ENCODE measurements at regions not wholly inside any gene's neighbourhood (a gene's known extent, or its start where the extent isn't known, plus 50 kb on each side); places are given as distances from the start of the nearest gene placed in this dataset.

GRCh38 chr2:133682347-133682746 is 114.1 kb upstream of the NCKAP5 start:
- no peak for TF ChIP-seq CTCF (IDR thresholded peaks at IDR 0.05)

GRCh38 chr2:133682906-133683305 is 114.6 kb upstream of the NCKAP5 start:
- TF ChIP-seq CTCF (IDR thresholded peaks at IDR 0.05) = no peak

GRCh38 chr2:133685636-133686215 is 117.5 kb upstream of the NCKAP5 start:
- no peak for TF ChIP-seq CTCF (IDR thresholded peaks at IDR 0.05)

- no peak for TF ChIP-seq CTCF (IDR thresholded peaks at IDR 0.05)
These were observed 122.5 kb upstream of the NCKAP5 start for GRCh38 chr2:133690780-133691179.

GRCh38 chr2:133691336-133691735 is 123.1 kb upstream of the NCKAP5 start:
- TF ChIP-seq CTCF (IDR thresholded peaks at IDR 0.05) = no peak

GRCh38 chr2:133705287-133705686 is 137.0 kb upstream of the NCKAP5 start:
- no peak for TF ChIP-seq CTCF (IDR thresholded peaks at IDR 0.05)

- no peak for TF ChIP-seq CTCF (IDR thresholded peaks at IDR 0.05)
These were observed 142.3 kb upstream of the NCKAP5 start for GRCh38 chr2:133710613-133711012.

GRCh38 chr2:133711201-133711600 is 142.9 kb upstream of the NCKAP5 start:
- no peak for TF ChIP-seq CTCF (IDR thresholded peaks at IDR 0.05)
